Stimulated activated naive CD8-positive, alpha-beta T cell treated with anti-CD3 and anti-CD28 coated beads, Interleukin-15, amount 100 ng/mL, for 72 hours (primary cell): ENCODE measurements at regions not wholly inside any gene's neighbourhood (a gene's known extent, or its start where the extent isn't known, plus 50 kb on each side); places are given as distances from the start of the nearest gene placed in this dataset.
"Not testable (repeated sequence)": the region's sequence is repeated elsewhere in the genome, so short reads cannot be mapped to it uniquely, and the experiment has no call there.

Experiments
- ATAC-seq: fragments of 150-1000 bp; cut with Tn5 transposase; 2 replicates; pipeline ENCODE4 v1.10.0; 2021; ENCODE audit warnings: mild to moderate bottlenecking, moderate library complexity
- DNase-seq, 2 donors: peaks; one replicate each; pipeline ENCODE4 v3.0.0; 2021 to 2022
- H3K27ac Mint-ChIP-seq, 2 donors: one replicate each; pipeline ENCODE4 v1.8.0; 2022; ENCODE audit warnings: mild to moderate bottlenecking in 2 of 2, mixed read lengths in 2 of 2, moderate library complexity in 2 of 2
- H3K27me3 Mint-ChIP-seq: one replicate; pipeline ENCODE4 v1.8.0; 2022; ENCODE audit warnings: mixed read lengths
- H3K4me1 Mint-ChIP-seq: one replicate; pipeline ENCODE4 v1.8.0; 2022; ENCODE audit warnings: mild to moderate bottlenecking, mixed read lengths
- H3K4me3 Mint-ChIP-seq, 2 donors: one replicate each; pipeline ENCODE4 v1.8.0; 2022; ENCODE audit warnings: mild to moderate bottlenecking in 2 of 2, mixed read lengths in 2 of 2, moderate library complexity in 1 of 2
- H3K9me3 Mint-ChIP-seq, 2 donors: one replicate each; pipeline ENCODE4 v1.8.0; 2022; ENCODE audit warnings: mixed read lengths in 2 of 2

DNA sequence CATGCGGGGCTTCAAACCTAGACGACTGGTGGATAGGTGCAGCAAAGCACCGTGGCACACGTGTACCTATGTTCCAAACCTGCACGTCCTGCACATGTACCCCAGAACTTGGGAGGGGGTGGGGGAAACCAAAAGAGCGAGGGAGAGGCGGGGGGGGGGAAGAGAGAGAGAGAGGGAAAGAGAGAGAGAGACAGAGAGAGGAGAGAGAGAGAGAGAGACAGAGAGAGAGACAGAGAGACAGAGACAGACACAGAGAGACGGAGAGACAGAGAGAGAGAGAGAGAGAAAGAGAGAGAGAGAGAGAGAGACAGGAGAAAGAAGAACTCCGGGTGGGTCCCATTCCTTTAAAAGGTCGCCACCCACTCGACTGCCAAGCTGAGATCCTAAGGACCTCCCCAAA is 55.9 kb upstream of the RNU2-1 start:
- not testable (repeated sequence) for ATAC-seq, H3K9me3 Mint-ChIP-seq, H3K4me1 Mint-ChIP-seq, H3K4me3 Mint-ChIP-seq, H3K27me3 Mint-ChIP-seq, DNase-seq, H3K27ac Mint-ChIP-seq

DNA sequence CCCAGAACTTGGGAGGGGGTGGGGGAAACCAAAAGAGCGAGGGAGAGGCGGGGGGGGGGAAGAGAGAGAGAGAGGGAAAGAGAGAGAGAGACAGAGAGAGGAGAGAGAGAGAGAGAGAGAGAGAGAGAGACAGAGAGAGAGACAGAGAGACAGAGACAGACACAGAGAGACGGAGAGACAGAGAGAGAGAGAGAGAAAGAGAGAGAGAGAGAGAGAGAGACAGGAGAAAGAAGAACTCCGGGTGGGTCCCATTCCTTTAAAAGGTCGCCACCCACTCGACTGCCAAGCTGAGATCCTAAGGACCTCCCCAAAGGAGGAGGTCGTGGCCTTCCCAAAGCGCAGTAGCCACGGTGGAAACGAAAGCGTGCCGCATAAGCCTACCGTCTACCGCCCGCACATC is 49.8 kb upstream of the RNU2-1 start:
- peak; percentile 13 to 27 for DNase-seq
- peak overlapping the region in 1 of 2 donors; percentile 63 for H3K4me3 Mint-ChIP-seq
- ATAC-seq, H3K27me3 Mint-ChIP-seq, H3K4me1 Mint-ChIP-seq, H3K9me3 Mint-ChIP-seq: not testable (repeated sequence)
- peak overlapping the region in 1 of 2 donors; percentile 98 for H3K27ac Mint-ChIP-seq
